Right atrium auricular region (tissue), 2 donors: ENCODE measurements at regions not wholly inside any gene's neighbourhood (a gene's known extent, or its start where the extent isn't known, plus 50 kb on each side); places are given as distances from the start of the nearest gene placed in this dataset.

Experiments
- DNase-seq: peaks from one replicate; pipeline ENCODE4 v3.0.0-alpha.2; 2019; ENCODE audit warnings: low spot score
- H3K27ac ChIP-seq, 2 donors: fragments of 200-600 bp; sonication (generic); 1 replicate in 1 of 2; 2 replicates in 1 of 2; pipeline ENCODE4 v1.5.1; 2016 to 2019
- H3K27me3 ChIP-seq, 2 donors: fragments of 200-600 bp; sonication (generic); one replicate each; pipeline versions ENCODE4 v1.5.1 to v1.6.0; 2017 to 2019
- H3K36me3 ChIP-seq: fragments of 200-600 bp; sonication (generic); one replicate; pipeline ENCODE4 v1.5.1; 2016
- H3K4me1 ChIP-seq, 2 donors: fragments of 200-600 bp; sonication (generic); one replicate each; pipeline versions ENCODE4 v1.5.1 to v1.6.0; 2017 to 2019
- H3K4me3 ChIP-seq, 2 donors: fragments of 200-600 bp; sonication (generic); 1 replicate in 1 of 2; 2 replicates in 1 of 2; pipeline ENCODE4 v1.5.1; 2017 to 2019; ENCODE audit warnings: mild to moderate bottlenecking in 1 of 2, moderate library complexity in 1 of 2
- H3K9me3 ChIP-seq, 2 donors: fragments of 200-600 bp; sonication (generic); one replicate each; pipeline ENCODE4 v1.5.1; 2019
- TF ChIP-seq, protein P1 (sequence below), 2 donors: fragments of 200-600 bp; sonication (generic); IDR thresholded peaks; one replicate each; pipeline ENCODE4 v1.5.1; 2019; ENCODE audit warnings: antibody characterized with exemption in 2 of 2

DNA sequence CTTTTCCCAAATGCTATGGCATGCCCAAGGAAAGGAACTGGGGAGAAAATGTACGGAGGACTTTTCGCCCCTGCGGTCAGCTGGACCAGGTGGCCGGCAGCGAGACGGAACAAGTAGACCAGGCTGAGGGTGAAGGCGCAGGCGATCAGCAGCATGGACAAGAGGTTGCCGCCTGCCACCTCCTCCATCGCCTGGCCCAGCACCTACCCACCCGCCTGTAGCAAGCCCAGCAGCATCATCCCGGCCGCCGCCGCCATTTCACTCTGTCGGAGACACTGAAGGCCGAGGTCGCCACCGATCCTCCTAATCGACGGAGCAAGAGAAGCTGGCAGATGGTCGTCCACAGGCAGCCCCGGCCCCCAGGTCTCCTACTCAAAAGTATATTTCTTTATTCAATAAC is 1046.3 kb upstream of the GBE1 start:
- H3K4me3 ChIP-seq = no peak overlapping the region
- TF ChIP-seq, protein P1, sequence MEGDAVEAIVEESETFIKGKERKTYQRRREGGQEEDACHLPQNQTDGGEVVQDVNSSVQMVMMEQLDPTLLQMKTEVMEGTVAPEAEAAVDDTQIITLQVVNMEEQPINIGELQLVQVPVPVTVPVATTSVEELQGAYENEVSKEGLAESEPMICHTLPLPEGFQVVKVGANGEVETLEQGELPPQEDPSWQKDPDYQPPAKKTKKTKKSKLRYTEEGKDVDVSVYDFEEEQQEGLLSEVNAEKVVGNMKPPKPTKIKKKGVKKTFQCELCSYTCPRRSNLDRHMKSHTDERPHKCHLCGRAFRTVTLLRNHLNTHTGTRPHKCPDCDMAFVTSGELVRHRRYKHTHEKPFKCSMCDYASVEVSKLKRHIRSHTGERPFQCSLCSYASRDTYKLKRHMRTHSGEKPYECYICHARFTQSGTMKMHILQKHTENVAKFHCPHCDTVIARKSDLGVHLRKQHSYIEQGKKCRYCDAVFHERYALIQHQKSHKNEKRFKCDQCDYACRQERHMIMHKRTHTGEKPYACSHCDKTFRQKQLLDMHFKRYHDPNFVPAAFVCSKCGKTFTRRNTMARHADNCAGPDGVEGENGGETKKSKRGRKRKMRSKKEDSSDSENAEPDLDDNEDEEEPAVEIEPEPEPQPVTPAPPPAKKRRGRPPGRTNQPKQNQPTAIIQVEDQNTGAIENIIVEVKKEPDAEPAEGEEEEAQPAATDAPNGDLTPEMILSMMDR (IDR thresholded peaks at IDR 0.05) = no peak
- H3K4me1 ChIP-seq = no peaks in the 10 kb centered on the region
- H3K36me3 ChIP-seq = no peaks in the 10 kb centered on the region
- H3K27me3 ChIP-seq = no peaks in the 10 kb centered on the region
- peaks cover 0 to 10% of the 10 kb centered on the region in 2 donors for H3K9me3 ChIP-seq
- no peak for DNase-seq
- H3K27ac ChIP-seq = no peak overlapping the region

DNA sequence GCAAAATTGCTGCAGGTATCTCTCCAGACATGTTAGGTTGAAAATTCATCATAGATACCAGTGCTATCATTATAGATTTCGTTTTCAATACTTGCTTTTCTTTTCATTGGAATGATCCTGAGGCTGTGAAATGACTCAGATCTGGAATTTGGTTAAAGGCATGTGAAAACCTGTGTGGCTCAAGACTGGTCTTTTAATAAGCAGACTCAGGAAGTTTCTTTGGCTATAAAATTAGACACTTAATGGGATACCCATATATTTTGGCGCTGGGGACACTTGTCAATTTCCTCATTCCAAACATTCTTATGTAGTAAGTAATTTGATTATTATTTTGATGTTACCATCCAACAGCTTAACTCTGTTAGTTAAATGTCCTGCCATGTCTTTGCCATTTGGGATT is 1041.1 kb upstream of the GBE1 start:
- DNase-seq = no peak
- Histone ChIP-seq H3K4me1 (no peaks in the 10 kb centered on the region), H3K27ac (no peak overlapping the region), H3K27me3 (no peaks in the 10 kb centered on the region), H3K4me3 (no peak overlapping the region), H3K36me3 (no peaks in the 10 kb centered on the region), H3K9me3 (no peaks in the 10 kb centered on the region)
- TF ChIP-seq, protein P1 (IDR thresholded peaks at IDR 0.05) = no peak

DNA sequence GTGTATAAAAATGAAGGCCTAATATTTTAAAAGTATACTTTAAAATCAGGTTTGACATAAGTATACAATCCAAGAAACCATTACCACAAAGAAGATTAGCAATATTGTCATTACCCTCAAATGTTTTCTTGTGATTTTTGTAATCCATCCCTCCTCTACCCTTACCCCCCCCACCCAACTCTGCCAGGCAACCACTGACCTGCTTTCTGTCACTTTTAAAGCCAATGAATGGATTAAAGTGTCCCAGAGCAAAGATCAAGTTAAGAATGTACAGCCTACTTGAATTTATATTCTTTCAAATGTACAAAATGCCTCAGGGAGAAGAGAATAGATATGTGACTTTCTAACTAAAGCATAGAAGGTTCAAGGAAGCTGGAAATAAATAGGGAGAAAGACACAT is 1038.8 kb upstream of the GBE1 start:
- H3K27me3 ChIP-seq = no peaks in the 10 kb centered on the region
- DNase-seq = no peak
- H3K4me1 ChIP-seq = no peaks in the 10 kb centered on the region
- no peak overlapping the region for H3K27ac ChIP-seq
- H3K36me3 ChIP-seq = no peaks in the 10 kb centered on the region
- H3K9me3 ChIP-seq = no peaks in the 10 kb centered on the region
- H3K4me3 ChIP-seq = no peak overlapping the region
- TF ChIP-seq, protein P1 (IDR thresholded peaks at IDR 0.05) = no peak

DNA sequence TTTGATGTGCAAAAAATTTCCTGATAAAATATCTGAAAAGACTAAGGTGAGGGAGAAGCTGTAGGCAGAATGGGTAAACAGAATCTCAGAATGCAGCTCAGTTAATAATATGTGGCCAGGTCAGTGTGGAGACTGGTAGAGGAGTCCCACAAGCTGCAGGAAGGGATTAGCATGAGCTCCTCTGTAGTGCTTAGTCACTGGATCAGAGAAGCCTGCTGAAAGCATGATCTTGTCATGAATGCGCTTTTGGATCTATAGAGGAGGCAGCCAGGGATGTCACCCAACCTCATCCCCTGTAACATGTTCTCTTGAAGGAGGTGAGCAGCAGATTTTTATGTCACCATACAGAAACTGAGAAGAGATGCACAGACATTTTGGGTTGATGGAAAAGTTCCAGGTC is 1035.3 kb upstream of the GBE1 start:
- Histone ChIP-seq H3K36me3 (no peaks in the 10 kb centered on the region), H3K27me3 (no peaks in the 10 kb centered on the region), H3K27ac (no peak overlapping the region), H3K4me3 (no peak overlapping the region), H3K4me1 (no peaks in the 10 kb centered on the region), H3K9me3 (no peaks in the 10 kb centered on the region)
- no peak for DNase-seq
- TF ChIP-seq, protein P1 (IDR thresholded peaks at IDR 0.05) = no peak

DNA sequence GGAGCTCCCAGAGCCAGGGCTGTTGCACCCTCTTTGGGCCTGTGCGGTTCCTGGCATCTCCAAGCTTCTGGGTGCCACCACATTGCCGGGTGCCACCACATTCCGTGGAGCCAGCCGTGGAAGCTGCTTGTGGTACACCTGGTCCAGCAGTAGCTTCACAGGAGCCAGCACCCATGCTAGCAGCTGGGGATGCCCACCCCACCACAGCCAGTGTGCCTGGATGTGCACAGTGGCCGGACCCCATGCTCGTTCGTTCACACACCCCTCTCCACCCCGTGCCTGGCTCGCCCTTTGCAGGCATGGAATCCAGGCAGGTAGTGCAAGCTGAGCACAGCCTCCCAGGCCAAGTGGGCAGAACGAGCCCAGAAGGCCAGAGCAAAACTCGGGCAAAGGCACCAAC is 1029.8 kb upstream of the GBE1 start:
- Histone ChIP-seq H3K4me3 (no peak overlapping the region), H3K9me3 (no peaks in the 10 kb centered on the region), H3K36me3 (no peaks in the 10 kb centered on the region), H3K4me1 (no peaks in the 10 kb centered on the region), H3K27me3 (no peaks in the 10 kb centered on the region), H3K27ac (no peak overlapping the region)
- TF ChIP-seq, protein P1 (IDR thresholded peaks at IDR 0.05) = no peak
- no peak for DNase-seq

DNA sequence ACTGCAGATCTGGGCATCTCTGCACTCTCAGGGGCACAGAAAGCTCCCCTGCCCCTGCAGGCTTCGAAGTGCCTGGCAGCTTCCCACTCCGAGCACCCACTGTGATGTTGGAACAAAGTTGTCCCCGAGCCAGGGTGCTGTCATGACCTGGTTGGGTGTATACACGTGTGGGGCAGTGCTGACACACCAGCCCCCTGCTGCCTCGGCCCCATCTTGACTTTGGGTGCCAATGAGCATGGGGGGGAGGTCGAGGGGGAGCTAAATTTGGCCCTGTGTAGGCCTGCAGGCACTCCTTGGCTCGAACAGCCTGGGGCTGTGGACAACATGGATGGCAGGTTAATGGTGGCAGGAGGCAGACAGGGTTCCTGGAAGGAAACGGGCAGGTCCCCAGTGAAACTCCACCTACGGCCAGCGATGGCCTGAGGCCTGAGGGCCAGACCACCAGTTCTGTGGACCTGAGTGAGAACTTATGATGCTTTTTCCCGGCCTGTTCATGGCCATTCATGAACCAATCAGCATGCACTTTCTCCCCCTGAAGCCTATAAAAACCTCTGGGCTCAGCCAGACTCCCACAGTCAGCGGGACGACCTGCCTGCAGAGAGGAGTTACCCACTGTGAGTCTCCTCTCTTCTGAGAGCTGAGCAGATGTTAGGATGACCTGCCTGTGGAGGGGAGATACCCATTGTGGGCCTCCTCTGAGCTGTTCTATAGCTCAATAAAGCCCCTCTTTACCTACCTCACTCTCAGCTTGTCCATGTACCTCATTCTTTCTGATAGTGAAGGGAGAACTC is 1029.1 kb upstream of the GBE1 start:
- TF ChIP-seq, protein P1 (IDR thresholded peaks at IDR 0.05) = no peak
- no peaks in the 10 kb centered on the region for H3K27me3 ChIP-seq
- no peak for DNase-seq
- no peak overlapping the region for H3K4me3 ChIP-seq
- H3K4me1 ChIP-seq = no peaks in the 10 kb centered on the region
- no peak overlapping the region for H3K27ac ChIP-seq
- no peaks in the 10 kb centered on the region for H3K9me3 ChIP-seq
- no peaks in the 10 kb centered on the region for H3K36me3 ChIP-seq
